Dermis microvascular lymphatic vessel endothelial cell (primary cell): ENCODE measurements at regions not wholly inside any gene's neighbourhood (a gene's known extent, or its start where the extent isn't known, plus 50 kb on each side); places are given as distances from the start of the nearest gene placed in this dataset.

Experiments
- DNase-seq, 2 donors: peaks; one replicate each; pipeline versions ENCODE4 v3.0.0 to v3.0.0-alpha.2; 2010; ENCODE audit warnings: low read depth in 2 of 2

- no peak for DNase-seq
Observed at GRCh38 chr3:71872256-71872655, 87.3 kb upstream of the PROK2 start.

- DNase-seq = no peak
Observed at GRCh38 chr3:71870966-71871512, 86.1 kb upstream of the PROK2 start.

GRCh38 chr3:71868876-71869275 is 83.9 kb upstream of the PROK2 start:
- DNase-seq = no peak

GRCh38 chr3:71865727-71866126 is 80.8 kb upstream of the PROK2 start:
- DNase-seq = no peak

- DNase-seq = no peak
Observed at GRCh38 chr3:71863563-71864190, 78.7 kb upstream of the PROK2 start.

GRCh38 chr3:71862371-71863140 is 77.6 kb upstream of the PROK2 start:
- DNase-seq = no peak

- peak in 1 of 2 donors; percentile 26 for DNase-seq
Observed at GRCh38 chr3:71859123-71859519, 74.2 kb upstream of the PROK2 start.

- DNase-seq = no peak
Observed at GRCh38 chr3:71858503-71859122, 73.7 kb upstream of the PROK2 start.

GRCh38 chr3:71857956-71858355 is 73.0 kb upstream of the PROK2 start:
- DNase-seq = no peak

- DNase-seq = no peak
Observed at GRCh38 chr3:71854706-71855105, 69.8 kb upstream of the PROK2 start.

GRCh38 chr3:71854096-71854495 is 69.1 kb upstream of the PROK2 start:
- DNase-seq = no peak

- DNase-seq = no peak
Observed at GRCh38 chr3:71851878-71852277, 66.9 kb upstream of the PROK2 start.

GRCh38 chr3:71850654-71851053 is 65.7 kb upstream of the PROK2 start:
- no peak for DNase-seq

GRCh38 chr3:71849681-71850080 is 64.7 kb upstream of the PROK2 start:
- no peak for DNase-seq

- DNase-seq = no peak
Observed at GRCh38 chr3:71847794-71848193, 62.8 kb upstream of the PROK2 start.

GRCh38 chr3:71846185-71846584 is 61.2 kb upstream of the PROK2 start:
- no peak for DNase-seq

GRCh38 chr3:71843071-71843470 is 58.1 kb upstream of the PROK2 start:
- no peak for DNase-seq

- no peak for DNase-seq
Observed at GRCh38 chr3:71838406-71838805, 53.5 kb upstream of the PROK2 start.
